Karpas-422 (cell line): ENCODE measurements at regions not wholly inside any gene's neighbourhood (a gene's known extent, or its start where the extent isn't known, plus 50 kb on each side); places are given as distances from the start of the nearest gene placed in this dataset.

Experiments
- DNase-seq: peaks from one replicate; pipeline ENCODE4 v3.0.0-alpha.2; 2015
- H2AFZ ChIP-seq: fragments of 200-600 bp; sonication (generic); 2 replicates; pipeline ENCODE4 v1.6.1; 2014; ENCODE audit warnings: antibody characterized with exemption, low read length, mixed read lengths
- H3K27ac ChIP-seq: fragments of 200-600 bp; sonication (generic); 2 replicates; pipeline ENCODE4 v1.5.1; 2014; ENCODE audit warnings: mild to moderate bottlenecking, low read length, moderate library complexity
- H3K27me3 ChIP-seq: fragments of 200-600 bp; sonication (generic); 2 replicates; pipeline ENCODE4 v1.6.1; 2014; ENCODE audit warnings: low read length, mixed read lengths
- H3K36me3 ChIP-seq: fragments of 200-600 bp; sonication (generic); 2 replicates; pipeline ENCODE4 v1.6.1; 2014; ENCODE audit warnings: low read length, mixed read lengths; ENCODE audit not compliant: insufficient read depth
- H3K4me1 ChIP-seq: fragments of 200-600 bp; sonication (generic); 2 replicates; pipeline ENCODE4 v1.6.1; 2014; ENCODE audit warnings: mild to moderate bottlenecking, low read length, mixed read lengths
- H3K4me2 ChIP-seq: fragments of 200-600 bp; sonication (generic); 2 replicates; pipeline ENCODE4 v1.6.1; 2014; ENCODE audit warnings: low read length, low read depth, mild to moderate bottlenecking; ENCODE audit not compliant: poor library complexity, severe bottlenecking
- H3K4me3 ChIP-seq: fragments of 200-600 bp; sonication (generic); 2 replicates; pipeline ENCODE4 v1.5.1; 2014; ENCODE audit warnings: mild to moderate bottlenecking, antibody characterized with exemption, low read length, mixed read lengths
- H3K79me2 ChIP-seq: fragments of 200-600 bp; sonication (generic); 2 replicates; pipeline ENCODE4 v1.6.1; 2014; ENCODE audit warnings: mild to moderate bottlenecking, low read length, mixed read lengths
- H3K9ac ChIP-seq: fragments of 200-600 bp; sonication (generic); 2 replicates; pipeline ENCODE4 v1.6.0; 2014; ENCODE audit warnings: low read length
- H3K9me2 ChIP-seq: fragments of 200-600 bp; sonication (generic), shearing (Covaris generic); replicated peaks from 2 replicates; pipeline ENCODE4 v1.6.0; 2014; ENCODE audit warnings: mild to moderate bottlenecking, low read length, moderate library complexity; ENCODE audit not compliant: insufficient read depth
- H3K9me3 ChIP-seq: fragments of 300-700, 200-600 bp; sonication (generic); 2 replicates; pipeline ENCODE4 v1.6.1; 2014; ENCODE audit warnings: low read length, mixed read lengths
- H4K20me1 ChIP-seq: fragments of 200-600 bp; sonication (generic); 2 replicates; pipeline ENCODE4 v1.6.1; 2014; ENCODE audit warnings: mild to moderate bottlenecking, antibody characterized with exemption, low read length, low read depth; ENCODE audit not compliant: insufficient read depth

GRCh38 chr10:130550952-130551674 is 414.9 kb downstream of the GLRX3 start:
- no peaks in the 10 kb centered on the region for H4K20me1 ChIP-seq
- no peak overlapping the region for H3K4me3 ChIP-seq
- H3K9ac ChIP-seq: no peak overlapping the region
- H3K27ac ChIP-seq: no peak overlapping the region
- no peak overlapping the region for H3K4me2 ChIP-seq
- H3K9me3 ChIP-seq: no peaks in the 10 kb centered on the region
- no peaks in the 10 kb centered on the region for H3K4me1 ChIP-seq
- no peaks in the 10 kb centered on the region for H3K36me3 ChIP-seq
- H3K27me3 ChIP-seq: no peaks in the 10 kb centered on the region
- H2AFZ ChIP-seq: no peak overlapping the region
- DNase-seq: no peak
- no peaks in the 10 kb centered on the region for H3K9me2 ChIP-seq
- H3K79me2 ChIP-seq: no peaks in the 10 kb centered on the region

DNA sequence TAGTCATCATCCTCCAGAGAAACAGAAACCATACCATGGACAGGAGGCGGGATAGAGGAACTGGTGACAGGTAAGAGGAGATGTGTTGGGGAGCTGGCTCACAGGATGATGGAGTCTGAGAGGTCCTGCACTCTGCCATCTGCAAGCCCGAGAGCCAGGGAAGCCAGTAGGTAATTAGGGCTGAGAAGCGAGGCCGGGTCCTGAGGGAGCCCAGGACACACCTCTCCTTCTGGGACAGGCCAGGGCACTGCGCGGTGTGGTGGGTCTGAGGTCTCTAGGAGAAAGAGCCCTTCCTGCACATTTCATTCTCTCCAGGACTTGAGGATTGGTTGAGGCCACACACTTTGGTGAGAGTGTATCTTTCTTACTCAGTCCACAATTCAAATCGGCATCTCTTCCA is 415.5 kb downstream of the GLRX3 start:
- Histone ChIP-seq H4K20me1 (no peaks in the 10 kb centered on the region), H2AFZ (no peak overlapping the region), H3K79me2 (no peaks in the 10 kb centered on the region), H3K27me3 (no peaks in the 10 kb centered on the region), H3K9me3 (no peaks in the 10 kb centered on the region), H3K9ac (no peak overlapping the region), H3K4me3 (no peak overlapping the region), H3K4me2 (no peak overlapping the region), H3K4me1 (no peaks in the 10 kb centered on the region), H3K36me3 (no peaks in the 10 kb centered on the region), H3K9me2 (no peaks in the 10 kb centered on the region), H3K27ac (no peak overlapping the region)
- no peak for DNase-seq

GRCh38 chr10:130553826-130554225 is 417.6 kb downstream of the GLRX3 start:
- Histone ChIP-seq H3K4me3 (no peak overlapping the region), H3K27me3 (no peaks in the 10 kb centered on the region), H3K4me1 (no peaks in the 10 kb centered on the region), H3K79me2 (no peaks in the 10 kb centered on the region), H3K9ac (no peak overlapping the region), H3K27ac (no peak overlapping the region), H3K9me3 (no peaks in the 10 kb centered on the region), H3K9me2 (no peaks in the 10 kb centered on the region), H4K20me1 (no peaks in the 10 kb centered on the region), H3K36me3 (no peaks in the 10 kb centered on the region), H2AFZ (no peak overlapping the region), H3K4me2 (no peak overlapping the region)
- no peak for DNase-seq

GRCh38 chr10:130554701-130555410 is 418.7 kb downstream of the GLRX3 start:
- H3K79me2 ChIP-seq: no peaks in the 10 kb centered on the region
- no peaks in the 10 kb centered on the region for H3K36me3 ChIP-seq
- H4K20me1 ChIP-seq: no peaks in the 10 kb centered on the region
- no peaks in the 10 kb centered on the region for H3K9me2 ChIP-seq
- no peak overlapping the region for H2AFZ ChIP-seq
- H3K9ac ChIP-seq: no peak overlapping the region
- no peak for DNase-seq
- H3K4me3 ChIP-seq: no peak overlapping the region
- H3K27me3 ChIP-seq: no peaks in the 10 kb centered on the region
- H3K4me1 ChIP-seq: no peaks in the 10 kb centered on the region
- H3K9me3 ChIP-seq: no peaks in the 10 kb centered on the region
- no peak overlapping the region for H3K4me2 ChIP-seq
- H3K27ac ChIP-seq: no peak overlapping the region

DNA sequence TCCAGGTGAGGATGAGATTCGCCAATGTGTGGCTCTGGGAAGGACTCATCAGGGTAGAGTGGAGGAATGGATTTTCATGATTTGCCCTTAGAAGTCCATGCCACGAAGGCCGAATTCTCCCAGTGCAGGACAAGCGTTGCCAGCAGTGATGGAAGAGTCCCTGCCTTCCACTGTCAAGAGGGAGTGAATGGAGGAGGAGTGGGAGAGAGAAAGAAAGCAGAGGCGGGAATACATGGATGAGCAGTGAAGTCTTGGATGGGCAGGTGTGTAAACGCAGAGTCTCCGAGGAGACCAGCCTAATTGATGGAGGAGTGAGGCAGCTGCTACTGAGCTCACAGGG is 419.2 kb downstream of the GLRX3 start:
- Histone ChIP-seq H2AFZ (no peak overlapping the region), H3K27ac (no peak overlapping the region), H3K9me3 (no peaks in the 10 kb centered on the region), H3K4me2 (no peak overlapping the region), H3K4me3 (no peak overlapping the region), H3K79me2 (no peaks in the 10 kb centered on the region), H4K20me1 (no peaks in the 10 kb centered on the region), H3K9me2 (no peaks in the 10 kb centered on the region), H3K27me3 (no peaks in the 10 kb centered on the region), H3K36me3 (no peaks in the 10 kb centered on the region), H3K9ac (no peak overlapping the region), H3K4me1 (no peaks in the 10 kb centered on the region)
- DNase-seq: no peak

DNA sequence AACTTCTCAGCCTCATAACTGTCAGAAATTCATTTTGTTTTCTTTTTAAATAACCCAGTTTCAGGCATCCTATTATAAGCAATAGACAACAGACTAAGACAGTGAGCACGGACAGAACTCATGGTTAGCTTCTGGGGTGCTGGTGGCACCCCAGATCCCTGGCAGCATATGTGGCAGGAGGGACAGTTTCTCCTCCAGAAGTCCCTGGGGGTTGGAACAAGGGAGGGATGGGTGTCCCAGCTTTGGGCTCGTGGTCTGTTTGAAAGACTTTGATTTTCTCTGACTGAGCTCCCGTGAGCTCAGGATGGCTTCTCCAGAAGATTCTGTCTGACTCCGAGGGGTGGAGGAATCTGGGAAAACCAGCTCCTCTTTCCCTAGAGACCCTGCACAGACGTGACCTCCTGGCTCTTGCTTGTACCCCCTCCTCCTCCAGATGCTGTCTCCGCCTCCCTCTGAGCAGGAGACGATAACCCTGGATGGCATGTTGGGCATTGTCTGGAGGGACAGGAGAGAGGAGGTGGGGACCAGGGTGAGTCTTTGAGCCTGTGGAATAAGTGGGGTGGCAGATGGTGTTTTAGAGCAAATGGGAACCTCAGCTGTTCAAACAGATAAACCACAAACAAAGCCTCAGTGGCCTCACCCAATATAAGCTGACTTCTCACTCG is 421.1 kb downstream of the GLRX3 start:
- no peak overlapping the region for H3K4me3 ChIP-seq
- no peaks in the 10 kb centered on the region for H3K4me1 ChIP-seq
- no peaks in the 10 kb centered on the region for H4K20me1 ChIP-seq
- H3K27me3 ChIP-seq: no peaks in the 10 kb centered on the region
- DNase-seq: no peak
- H3K9ac ChIP-seq: no peak overlapping the region
- H3K4me2 ChIP-seq: no peak overlapping the region
- H3K27ac ChIP-seq: no peak overlapping the region
- H2AFZ ChIP-seq: no peak overlapping the region
- H3K79me2 ChIP-seq: no peaks in the 10 kb centered on the region
- no peaks in the 10 kb centered on the region for H3K9me2 ChIP-seq
- no peaks in the 10 kb centered on the region for H3K36me3 ChIP-seq
- H3K9me3 ChIP-seq: no peaks in the 10 kb centered on the region

GRCh38 chr10:130558746-130559546 is 422.8 kb downstream of the GLRX3 start:
- Histone ChIP-seq H3K36me3 (no peaks in the 10 kb centered on the region), H2AFZ (no peak overlapping the region), H3K4me1 (no peaks in the 10 kb centered on the region), H3K9me3 (no peaks in the 10 kb centered on the region), H3K79me2 (no peaks in the 10 kb centered on the region), H3K4me3 (no peak overlapping the region), H3K9ac (no peak overlapping the region), H3K27ac (no peak overlapping the region), H4K20me1 (no peaks in the 10 kb centered on the region), H3K4me2 (no peak overlapping the region), H3K27me3 (no peaks in the 10 kb centered on the region), H3K9me2 (no peaks in the 10 kb centered on the region)
- DNase-seq: no peak

GRCh38 chr10:130559547-130559880 is 423.3 kb downstream of the GLRX3 start:
- no peak overlapping the region for H3K9ac ChIP-seq
- H3K4me2 ChIP-seq: no peak overlapping the region
- H2AFZ ChIP-seq: no peak overlapping the region
- no peaks in the 10 kb centered on the region for H4K20me1 ChIP-seq
- H3K27me3 ChIP-seq: no peaks in the 10 kb centered on the region
- H3K9me2 ChIP-seq: no peaks in the 10 kb centered on the region
- H3K79me2 ChIP-seq: no peaks in the 10 kb centered on the region
- no peak for DNase-seq
- no peak overlapping the region for H3K4me3 ChIP-seq
- H3K27ac ChIP-seq: no peak overlapping the region
- no peaks in the 10 kb centered on the region for H3K36me3 ChIP-seq
- no peaks in the 10 kb centered on the region for H3K9me3 ChIP-seq
- no peaks in the 10 kb centered on the region for H3K4me1 ChIP-seq
